BE2C (cell line): ENCODE measurements at regions not wholly inside any gene's neighbourhood (a gene's known extent, or its start where the extent isn't known, plus 50 kb on each side); places are given as distances from the start of the nearest gene placed in this dataset.
"Not testable (repeated sequence)": the region's sequence is repeated elsewhere in the genome, so short reads cannot be mapped to it uniquely, and the experiment has no call there.

Experiments used
- DNase-seq: peaks from one replicate; pipeline ENCODE4 v3.0.0-alpha.2; 2020
- H3K27me3 ChIP-seq: fragments of 250-450 bp; sonication (Bioruptor Pico); 2 replicates; pipeline ENCODE4 v1.5.1; 2020; ENCODE audit warnings: mild to moderate bottlenecking
- H3K36me3 ChIP-seq: fragments of 250-450 bp; sonication (Bioruptor Pico); 2 replicates; pipeline ENCODE4 v1.5.1; 2020; ENCODE audit warnings: mild to moderate bottlenecking
- H3K4me1 ChIP-seq: fragments of 250-450 bp; sonication (Bioruptor Pico); 2 replicates; pipeline ENCODE4 v1.5.1; 2020
- H3K4me3 ChIP-seq: 2 replicates; pipeline ENCODE4 v1.5.1; 2011; ENCODE audit warnings: low read depth, low read length
- H3K9me3 ChIP-seq: fragments of 250-450 bp; sonication (Bioruptor Pico); 2 replicates; pipeline ENCODE4 v1.5.1; 2020
- CTCF ChIP-seq: IDR thresholded peaks from 2 replicates; pipeline ENCODE4 v1.5.1; 2012; ENCODE audit warnings: mild to moderate bottlenecking, low read depth, low read length

GRCh38 chr12:97886511-97887176, 424.0 kb downstream of the RMST start:
- no peak for DNase-seq
- Histone ChIP-seq H3K4me1 (no peaks in the 10 kb centered on the region), H3K36me3 (no peaks in the 10 kb centered on the region), H3K4me3 (no peak overlapping the region), H3K9me3 (no peaks in the 10 kb centered on the region), H3K27me3 (no peaks in the 10 kb centered on the region)
- TF ChIP-seq CTCF: no peak

- not testable (repeated sequence) for H3K4me1 ChIP-seq, H3K36me3 ChIP-seq, H3K9me3 ChIP-seq, DNase-seq, H3K27me3 ChIP-seq, H3K4me3 ChIP-seq
Observed at GRCh38 chr12:97897881-97898280, 435.3 kb downstream of the RMST start.

GRCh38 chr12:97899529-97899928, 436.9 kb downstream of the RMST start:
- H3K27me3 ChIP-seq: no peaks in the 10 kb centered on the region
- H3K4me3 ChIP-seq: no peak overlapping the region
- no peaks in the 10 kb centered on the region for H3K36me3 ChIP-seq
- TF ChIP-seq CTCF: no peak
- H3K9me3 ChIP-seq: no peaks in the 10 kb centered on the region
- no peaks in the 10 kb centered on the region for H3K4me1 ChIP-seq
- DNase-seq: no peak

GRCh38 chr12:97899956-97900355, 437.4 kb downstream of the RMST start:
- no peaks in the 10 kb centered on the region for H3K27me3 ChIP-seq
- no peak for DNase-seq
- H3K4me3 ChIP-seq: no peak overlapping the region
- no peak for TF ChIP-seq CTCF
- no peaks in the 10 kb centered on the region for H3K36me3 ChIP-seq
- H3K9me3 ChIP-seq: no peaks in the 10 kb centered on the region
- no peaks in the 10 kb centered on the region for H3K4me1 ChIP-seq

- no peak for DNase-seq
- Histone ChIP-seq H3K9me3 (no peaks in the 10 kb centered on the region), H3K4me1 (no peaks in the 10 kb centered on the region), H3K4me3 (no peak overlapping the region), H3K36me3 (no peaks in the 10 kb centered on the region), H3K27me3 (no peaks in the 10 kb centered on the region)
- no peak for TF ChIP-seq CTCF
Observed at GRCh38 chr12:97903356-97903755, 440.8 kb downstream of the RMST start.

- Histone ChIP-seq H3K27me3 (no peaks in the 10 kb centered on the region), H3K9me3 (no peaks in the 10 kb centered on the region; the same call in 1 of the 2 replicates), H3K36me3 (no peaks in the 10 kb centered on the region), H3K4me3 (no peak overlapping the region), H3K4me1 (no peaks in the 10 kb centered on the region)
- DNase-seq: no peak
- TF ChIP-seq CTCF: no peak
Observed at GRCh38 chr12:97907504-97907903, 444.9 kb downstream of the RMST start.
